HS-5 (cell line): ENCODE measurements at regions not wholly inside any gene's neighbourhood (a gene's known extent, or its start where the extent isn't known, plus 50 kb on each side); places are given as distances from the start of the nearest gene placed in this dataset.
"Not testable (repeated sequence)": the region's sequence is repeated elsewhere in the genome, so short reads cannot be mapped to it uniquely, and the experiment has no call there.

Experiments used
- DNase-seq: peaks from one replicate; pipeline ENCODE4 v3.0.0-alpha.2; 2012; ENCODE audit warnings: low read depth

GRCh38 chr5:12573916-12574297 lies 669.7 kb upstream of the CTNND2 start:
- not testable (repeated sequence) for DNase-seq

- DNase-seq, result peak; percentile 13
Measured at GRCh38 chr5:12570688-12571087, 666.4 kb upstream of the CTNND2 start.

GRCh38 chr5:12566441-12566840 lies 662.2 kb upstream of the CTNND2 start:
- DNase-seq, result peak; percentile 50

- no peak for DNase-seq
Measured at GRCh38 chr5:12557012-12557411, 652.8 kb upstream of the CTNND2 start.

- peak; percentile 25 for DNase-seq
Measured at GRCh38 chr5:12526113-12526512, 621.9 kb upstream of the CTNND2 start.

GRCh38 chr5:12522116-12522515 lies 617.9 kb upstream of the CTNND2 start:
- peak; percentile 43 for DNase-seq

GRCh38 chr5:12504983-12505382 lies 600.7 kb upstream of the CTNND2 start:
- DNase-seq, result not testable (repeated sequence)

- DNase-seq, result no peak
Measured at GRCh38 chr5:12488161-12488560, 583.9 kb upstream of the CTNND2 start.

- DNase-seq, result no peak
Measured at GRCh38 chr5:12480487-12480886, 576.2 kb upstream of the CTNND2 start.

- DNase-seq, result no peak
Measured at GRCh38 chr5:12477554-12477953, 573.3 kb upstream of the CTNND2 start.

GRCh38 chr5:12467799-12468198 lies 563.6 kb upstream of the CTNND2 start:
- DNase-seq, result no peak

- peak; percentile 78 for DNase-seq
Measured at GRCh38 chr5:12460493-12461261, 556.4 kb upstream of the CTNND2 start.

- DNase-seq, result no peak
Measured at GRCh38 chr5:12459326-12459725, 555.1 kb upstream of the CTNND2 start.

GRCh38 chr5:12419075-12419474 lies 514.8 kb upstream of the CTNND2 start:
- no peak for DNase-seq

- no peak for DNase-seq
Measured at GRCh38 chr5:12413585-12413984, 509.3 kb upstream of the CTNND2 start.

- DNase-seq, result no peak
Measured at GRCh38 chr5:12413075-12413474, 508.8 kb upstream of the CTNND2 start.

- no peak for DNase-seq
Measured at GRCh38 chr5:12399868-12400267, 495.6 kb upstream of the CTNND2 start.

GRCh38 chr5:12392246-12392645 lies 488.0 kb upstream of the CTNND2 start:
- DNase-seq, result peak; percentile 10

GRCh38 chr5:12385095-12385494 lies 480.8 kb upstream of the CTNND2 start:
- DNase-seq, result no peak

- no peak for DNase-seq
Measured at GRCh38 chr5:12384005-12384404, 479.8 kb upstream of the CTNND2 start.

- DNase-seq, result no peak
Measured at GRCh38 chr5:12367973-12368372, 463.7 kb upstream of the CTNND2 start.

- DNase-seq, result no peak
Measured at GRCh38 chr5:12360218-12360617, 456.0 kb upstream of the CTNND2 start.

GRCh38 chr5:12358371-12359090 lies 454.3 kb upstream of the CTNND2 start:
- no peak for DNase-seq

- DNase-seq, result no peak
Measured at GRCh38 chr5:12357626-12358025, 453.4 kb upstream of the CTNND2 start.
